ENCODE measurements at regions not wholly inside any gene's neighbourhood (a gene's known extent, or its start where the extent isn't known, plus 50 kb on each side); places are given as distances from the start of the nearest gene placed in this dataset.

GRCh38 chr13:83100237-83100636 is 782.0 kb downstream of the SLITRK1 start:
- no peaks in the 10 kb centered on the region for H3K36me3 ChIP-seq
- no peak overlapping the region for H3K4me3 ChIP-seq
- intact Hi-C loops (cut with DNase I) = no loop called here
- TF ChIP-seq POLR2AphosphoS5 (IDR thresholded peaks at IDR 0.05) (no peak), POLR2A (IDR thresholded peaks at IDR 0.05) (no peak), EP300 (IDR thresholded peaks at IDR 0.05) (no peak)
- TF ChIP-seq, protein P1, sequence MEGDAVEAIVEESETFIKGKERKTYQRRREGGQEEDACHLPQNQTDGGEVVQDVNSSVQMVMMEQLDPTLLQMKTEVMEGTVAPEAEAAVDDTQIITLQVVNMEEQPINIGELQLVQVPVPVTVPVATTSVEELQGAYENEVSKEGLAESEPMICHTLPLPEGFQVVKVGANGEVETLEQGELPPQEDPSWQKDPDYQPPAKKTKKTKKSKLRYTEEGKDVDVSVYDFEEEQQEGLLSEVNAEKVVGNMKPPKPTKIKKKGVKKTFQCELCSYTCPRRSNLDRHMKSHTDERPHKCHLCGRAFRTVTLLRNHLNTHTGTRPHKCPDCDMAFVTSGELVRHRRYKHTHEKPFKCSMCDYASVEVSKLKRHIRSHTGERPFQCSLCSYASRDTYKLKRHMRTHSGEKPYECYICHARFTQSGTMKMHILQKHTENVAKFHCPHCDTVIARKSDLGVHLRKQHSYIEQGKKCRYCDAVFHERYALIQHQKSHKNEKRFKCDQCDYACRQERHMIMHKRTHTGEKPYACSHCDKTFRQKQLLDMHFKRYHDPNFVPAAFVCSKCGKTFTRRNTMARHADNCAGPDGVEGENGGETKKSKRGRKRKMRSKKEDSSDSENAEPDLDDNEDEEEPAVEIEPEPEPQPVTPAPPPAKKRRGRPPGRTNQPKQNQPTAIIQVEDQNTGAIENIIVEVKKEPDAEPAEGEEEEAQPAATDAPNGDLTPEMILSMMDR (IDR thresholded peaks at IDR 0.05) = no peak
- H3K27me3 ChIP-seq = no peaks in the 10 kb centered on the region
- 71 to 82% methylated on average over 1 of the region's 1 CpG for WGBS, 2 donors
- H3K4me1 ChIP-seq = no peaks in the 10 kb centered on the region
- no peaks in the 10 kb centered on the region for H3K9me3 ChIP-seq
- no peak overlapping the region for H3K27ac ChIP-seq
- DNase-seq = no peak

DNA sequence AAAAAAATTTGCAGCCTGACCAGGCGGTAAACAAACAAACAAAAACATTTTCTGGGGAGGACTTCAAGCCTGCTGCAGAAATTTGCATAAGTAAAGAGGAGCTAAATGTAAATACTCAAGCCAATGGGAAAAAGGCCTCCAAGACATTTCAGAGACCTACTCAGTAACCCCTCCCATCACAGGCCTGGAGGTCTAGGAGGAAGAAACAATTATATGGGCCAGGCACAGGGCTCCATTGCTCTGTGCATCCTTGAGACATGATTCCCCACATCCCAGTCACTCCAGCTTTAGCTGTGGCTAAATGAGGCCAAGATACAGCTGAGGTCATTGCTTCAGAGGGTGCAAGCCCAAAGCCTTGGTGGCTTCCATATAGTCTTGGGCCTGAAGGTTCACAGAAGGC is 793.4 kb downstream of the SLITRK1 start:
- TF ChIP-seq EP300 (IDR thresholded peaks at IDR 0.05) (no peak), POLR2A (IDR thresholded peaks at IDR 0.05) (no peak), POLR2AphosphoS5 (IDR thresholded peaks at IDR 0.05) (no peak)
- no peak for DNase-seq
- Histone ChIP-seq H3K9me3 (peaks cover 0 to 10% (median under 1%) of the 10 kb centered on the region in 4 donors), H3K4me3 (no peak overlapping the region), H3K36me3 (no peaks in the 10 kb centered on the region), H3K4me1 (peaks cover 0 to 10% (median 0%) of the 10 kb centered on the region in 4 donors), H3K27me3 (no peaks in the 10 kb centered on the region), H3K27ac (no peak overlapping the region)
- intact Hi-C loops (cut with DNase I) = no loop called here
- 53 to 94% methylated on average over 1 of the region's 1 CpG for WGBS, 2 donors

GRCh38 chr13:83086948-83087347 is 795.3 kb downstream of the SLITRK1 start:
- H3K27ac ChIP-seq = no peak overlapping the region
- TF ChIP-seq POLR2AphosphoS5 (IDR thresholded peaks at IDR 0.05) = no peak
- TF ChIP-seq, protein P1 (IDR thresholded peaks at IDR 0.05) = no peak
- H3K4me1 ChIP-seq = peaks cover 0 to 10% (median 0%) of the 10 kb centered on the region in 4 donors
- H3K27me3 ChIP-seq = no peaks in the 10 kb centered on the region
- no peak for DNase-seq
- 82 to 87% methylated on average over 1 of the region's 1 CpG for WGBS, 2 donors
- peaks cover 0 to 10% (median under 1%) of the 10 kb centered on the region in 4 donors for H3K9me3 ChIP-seq
- no peaks in the 10 kb centered on the region for H3K36me3 ChIP-seq
- no peak overlapping the region for H3K4me3 ChIP-seq
- intact Hi-C loops (cut with DNase I) = no loop called here

DNA sequence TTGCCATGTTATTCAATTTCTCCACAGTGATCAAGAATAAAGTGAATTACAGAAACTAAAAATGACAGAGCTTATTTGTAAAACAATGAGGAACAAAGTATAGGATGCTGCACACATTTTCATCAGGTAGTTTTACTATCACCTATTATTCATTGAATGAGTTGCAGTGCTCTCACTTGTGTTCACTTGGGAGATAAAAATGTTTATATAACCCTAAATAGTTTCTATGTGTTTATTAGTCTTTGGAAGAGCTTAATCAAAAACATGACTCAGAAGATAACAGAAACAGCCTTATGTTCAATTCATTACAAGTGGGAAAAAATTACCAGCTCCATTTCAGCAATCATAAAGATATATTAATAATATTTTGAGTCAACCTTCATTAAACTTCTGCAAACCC is 796.2 kb downstream of the SLITRK1 start:
- intact Hi-C loops (cut with DNase I) = no loop called here
- no peak for TF ChIP-seq POLR2AphosphoS5 (IDR thresholded peaks at IDR 0.05)
- TF ChIP-seq, protein P1 (IDR thresholded peaks at IDR 0.05) = no peak
- no peak for TF ChIP-seq POLR2A (IDR thresholded peaks at IDR 0.05)

DNA sequence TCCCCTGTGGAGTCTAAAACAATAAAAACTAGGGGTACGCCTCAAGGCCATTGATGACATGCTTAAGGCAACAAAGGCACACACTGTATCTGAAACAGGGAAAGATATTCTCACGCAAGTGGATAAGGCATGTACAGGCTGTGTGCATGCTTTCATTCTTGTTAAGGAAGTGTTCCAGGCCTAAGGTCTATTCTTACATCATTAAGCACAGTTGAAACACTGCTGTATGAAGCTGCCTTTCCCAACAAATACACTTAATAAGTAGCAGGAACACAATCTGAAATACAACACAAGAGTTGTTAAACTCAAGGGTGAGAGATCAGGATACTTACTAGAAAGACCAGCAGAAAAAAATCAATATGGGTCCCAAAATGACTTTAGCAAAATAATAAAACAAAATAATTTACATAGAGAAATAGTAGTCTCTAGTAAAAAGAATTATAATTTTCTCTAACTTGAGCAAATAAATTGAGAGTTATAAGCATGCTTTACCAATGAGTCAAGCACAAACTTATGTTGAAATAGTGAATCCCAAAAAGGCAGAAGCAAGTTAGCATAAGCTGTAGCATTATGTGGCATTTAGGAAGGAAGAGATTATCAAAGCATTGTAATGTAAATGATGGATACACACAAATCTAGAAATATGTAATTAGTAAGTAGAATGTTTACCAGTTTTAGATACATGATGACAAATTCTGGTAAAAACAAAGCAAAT is 796.9 kb downstream of the SLITRK1 start:
- H3K4me1 ChIP-seq = peaks cover 0 to 10% (median 0%) of the 10 kb centered on the region in 4 donors
- H3K27me3 ChIP-seq = no peaks in the 10 kb centered on the region
- intact Hi-C loops (cut with DNase I) = no loop called here
- TF ChIP-seq POLR2A (IDR thresholded peaks at IDR 0.05) (no peak), POLR2AphosphoS5 (IDR thresholded peaks at IDR 0.05) (no peak), EP300 (IDR thresholded peaks at IDR 0.05) (no peak)
- TF ChIP-seq, protein P1 (IDR thresholded peaks at IDR 0.05) = no peak
- H3K9me3 ChIP-seq = peaks cover 0 to 10% (median under 1%) of the 10 kb centered on the region in 4 donors
- no peak overlapping the region for H3K4me3 ChIP-seq
- H3K27ac ChIP-seq = no peak overlapping the region
- no peaks in the 10 kb centered on the region for H3K36me3 ChIP-seq
- no peak for DNase-seq
- 78 to 85% methylated on average over 2 of the region's 2 CpGs for WGBS, 2 donors

More for the DNA sequence above, 796.2 kb downstream of the SLITRK1 start:
- Histone ChIP-seq H3K27ac (no peak overlapping the region), H3K36me3 (no peaks in the 10 kb centered on the region), H3K4me1 (peaks cover 0 to 10% (median 0%) of the 10 kb centered on the region in 4 donors), H3K4me3 (no peak overlapping the region), H3K9me3 (peaks cover 0 to 10% (median under 1%) of the 10 kb centered on the region in 4 donors), H3K27me3 (no peaks in the 10 kb centered on the region)
- DNase-seq = no peak

Measured in sigmoid colon (tissue), 6 donors.